Left renal pelvis (tissue), 4 donors: ENCODE measurements at regions not wholly inside any gene's neighbourhood (a gene's known extent, or its start where the extent isn't known, plus 50 kb on each side); places are given as distances from the start of the nearest gene placed in this dataset.
"Not testable (repeated sequence)": the region's sequence is repeated elsewhere in the genome, so short reads cannot be mapped to it uniquely, and the experiment has no call there.

ENCODE experiments used
- DNase-seq, 4 donors: peaks; one replicate each; pipeline ENCODE4 v3.0.0-alpha.2; 2013; ENCODE audit warnings: low read depth in 4 of 4, low spot score in 3 of 4

- DNase-seq = no peak
These were observed 164.6 kb upstream of the PFN2 start for GRCh38 chr3:150135287-150135721.

- no peak for DNase-seq
These were observed 162.6 kb upstream of the PFN2 start for GRCh38 chr3:150133293-150133692.

- DNase-seq = no peak
These were observed 161.5 kb upstream of the PFN2 start for GRCh38 chr3:150132101-150132749.

- no peak for DNase-seq
These were observed 161.0 kb upstream of the PFN2 start for GRCh38 chr3:150131663-150132062.

- DNase-seq = no peak
These were observed 159.9 kb upstream of the PFN2 start for GRCh38 chr3:150130404-150131100.

GRCh38 chr3:150129166-150129565, 158.5 kb upstream of the PFN2 start:
- no peak for DNase-seq

- no peak for DNase-seq
These were observed 157.4 kb upstream of the PFN2 start for GRCh38 chr3:150128126-150128525.

GRCh38 chr3:150127011-150127490, 156.4 kb upstream of the PFN2 start:
- no peak for DNase-seq

GRCh38 chr3:150124142-150124541, 153.4 kb upstream of the PFN2 start:
- DNase-seq = no peak

- not testable (repeated sequence) for DNase-seq
These were observed 152.6 kb upstream of the PFN2 start for GRCh38 chr3:150123249-150123648.

GRCh38 chr3:150118219-150118618, 147.5 kb upstream of the PFN2 start:
- DNase-seq = no peak

GRCh38 chr3:150117076-150117475, 146.4 kb upstream of the PFN2 start:
- no peak for DNase-seq

- no peak for DNase-seq
These were observed 145.5 kb upstream of the PFN2 start for GRCh38 chr3:150116196-150116595.

GRCh38 chr3:150114873-150115540, 144.3 kb upstream of the PFN2 start:
- DNase-seq = no peak

GRCh38 chr3:150114273-150114672, 143.6 kb upstream of the PFN2 start:
- no peak for DNase-seq

GRCh38 chr3:150110097-150110496, 139.4 kb upstream of the PFN2 start:
- no peak for DNase-seq

GRCh38 chr3:150107429-150108175, 136.9 kb upstream of the PFN2 start:
- no peak for DNase-seq

GRCh38 chr3:150106740-150107428, 136.2 kb upstream of the PFN2 start:
- DNase-seq = no peak

GRCh38 chr3:150105886-150106612, 135.4 kb upstream of the PFN2 start:
- no peak for DNase-seq

- DNase-seq = no peak
These were observed 134.3 kb upstream of the PFN2 start for GRCh38 chr3:150105025-150105424.
